MV-4-11 (cell line): ENCODE measurements at regions not wholly inside any gene's neighbourhood (a gene's known extent, or its start where the extent isn't known, plus 50 kb on each side); places are given as distances from the start of the nearest gene placed in this dataset.

Experiments
- DNase-seq: peaks from one replicate; lab custom pipeline; 2025; lab: John Stamatoyannopoulos, UW

DNA sequence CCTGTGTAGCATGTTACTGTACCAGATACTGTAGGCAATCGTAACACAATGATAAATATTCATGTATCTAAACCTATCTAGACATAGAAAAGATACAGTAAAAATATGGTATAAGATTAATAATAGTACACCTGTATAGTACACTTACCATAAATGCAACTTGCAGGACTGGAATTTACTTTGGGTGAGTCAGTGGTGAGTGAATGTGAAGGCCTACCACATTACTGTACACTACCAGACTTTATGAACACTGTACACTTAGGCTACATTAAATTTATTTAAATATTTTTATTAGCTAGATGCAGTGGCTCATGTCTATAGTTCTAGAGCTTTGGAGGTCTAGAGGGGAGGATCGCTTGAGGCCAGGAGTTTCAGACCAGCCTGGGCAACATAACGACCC, 186.6 kb upstream of the ROPN1 start:
- no peak for DNase-seq

DNA sequence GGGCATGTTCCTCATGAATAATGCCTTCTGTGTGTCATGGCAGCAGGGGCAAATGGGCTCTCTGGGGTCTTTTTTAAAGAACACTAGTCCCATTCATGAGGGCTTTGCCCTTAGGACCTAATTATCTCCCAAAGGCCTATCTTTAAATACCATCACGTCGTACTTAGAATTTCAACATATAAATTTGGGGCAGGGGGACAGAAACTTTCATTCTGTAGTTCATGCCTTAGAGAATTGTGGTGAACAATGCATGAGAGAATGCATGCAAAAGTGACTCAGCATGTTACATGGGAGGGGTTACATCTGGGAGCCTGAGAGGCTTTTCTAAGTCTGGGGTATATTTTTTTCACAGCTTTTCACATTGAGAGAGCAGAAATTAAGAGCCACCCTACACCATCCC, 208.5 kb upstream of the ROPN1 start:
- no peak for DNase-seq

DNA sequence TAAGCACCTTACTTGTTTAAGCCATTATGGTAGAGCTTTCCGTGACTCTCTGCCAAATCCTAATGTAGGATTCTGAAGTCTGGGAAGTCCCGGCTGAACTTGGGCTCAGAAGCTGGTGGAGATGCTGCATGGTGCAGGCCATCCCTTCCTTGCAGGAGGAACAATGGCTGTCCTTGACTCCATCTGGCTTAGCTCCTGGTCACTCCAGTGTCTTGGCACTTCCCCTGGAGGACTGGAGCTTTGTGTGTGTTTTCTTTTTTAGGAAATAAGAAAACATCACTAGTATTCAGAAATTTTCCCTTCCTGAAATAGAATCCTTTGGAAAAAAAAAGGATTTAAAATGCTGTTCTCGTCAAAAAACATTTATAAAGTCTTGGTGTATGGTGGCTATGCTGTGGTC, 209.3 kb upstream of the ROPN1 start:
- no peak for DNase-seq

GRCh38 chr3:124201786-124202185, 209.9 kb upstream of the ROPN1 start:
- no peak for DNase-seq

DNA sequence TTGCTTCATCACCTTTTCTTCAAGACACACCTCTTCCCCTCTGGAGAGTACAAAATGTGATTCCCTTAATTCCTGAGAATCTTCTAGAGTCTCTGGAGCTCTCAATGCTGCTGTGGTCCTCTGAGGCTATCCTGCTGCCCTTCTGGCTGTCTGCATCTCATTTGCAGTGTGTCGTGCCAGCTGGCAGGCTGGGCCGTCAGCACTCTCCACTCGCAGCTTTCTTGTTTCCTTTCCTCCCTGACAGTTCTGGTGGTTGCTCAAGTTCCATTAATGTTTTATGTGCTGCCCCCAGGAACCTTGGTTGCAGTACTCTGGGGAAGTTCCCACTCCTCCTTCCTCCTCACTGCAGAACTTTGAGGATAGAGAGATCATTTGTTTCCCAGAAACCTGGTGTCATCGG, 210.8 kb upstream of the ROPN1 start:
- DNase-seq = no peak

- no peak for DNase-seq
These were observed 211.4 kb upstream of the ROPN1 start for GRCh38 chr3:124203292-124203691.

DNA sequence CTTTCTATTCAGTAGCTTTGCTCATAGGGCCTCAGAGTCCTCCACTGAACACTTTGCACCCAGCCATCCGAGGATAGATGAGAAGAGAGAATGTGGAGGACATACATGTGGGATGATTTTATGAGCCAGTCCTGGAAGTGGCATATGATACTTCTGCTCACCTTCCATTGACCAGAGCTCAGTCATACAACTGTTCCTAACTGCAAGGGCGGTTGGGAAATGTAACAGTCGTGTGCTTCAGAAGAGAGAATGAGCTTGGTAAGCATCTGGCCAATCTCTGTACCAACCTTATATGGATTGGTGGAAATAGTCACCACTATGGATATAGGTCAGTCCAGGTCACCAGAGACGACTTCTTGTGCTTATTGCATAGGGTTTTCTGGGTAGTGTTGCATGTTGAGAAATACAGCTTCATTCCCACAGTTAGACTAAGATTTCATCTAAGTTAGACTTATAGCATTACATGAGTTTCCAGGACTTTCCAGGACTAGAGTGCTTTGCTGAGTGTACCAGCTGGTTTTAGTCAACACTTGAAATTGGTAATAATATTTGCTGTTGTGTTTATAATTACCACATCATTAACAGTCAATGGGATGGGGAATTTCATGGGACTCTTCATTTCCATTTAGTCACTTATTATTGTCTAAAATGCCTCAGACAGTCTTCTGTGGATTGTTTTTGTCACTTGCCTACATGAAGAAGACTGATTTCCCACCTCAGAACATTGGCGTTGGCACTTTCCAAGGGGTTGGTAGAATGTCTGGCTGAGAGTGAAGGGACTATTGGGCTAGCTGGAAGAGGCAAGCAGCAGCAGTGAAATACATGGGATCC, 214.5 kb upstream of the ROPN1 start:
- no peak for DNase-seq

GRCh38 chr3:124207077-124207476, 215.2 kb upstream of the ROPN1 start:
- DNase-seq = no peak

DNA sequence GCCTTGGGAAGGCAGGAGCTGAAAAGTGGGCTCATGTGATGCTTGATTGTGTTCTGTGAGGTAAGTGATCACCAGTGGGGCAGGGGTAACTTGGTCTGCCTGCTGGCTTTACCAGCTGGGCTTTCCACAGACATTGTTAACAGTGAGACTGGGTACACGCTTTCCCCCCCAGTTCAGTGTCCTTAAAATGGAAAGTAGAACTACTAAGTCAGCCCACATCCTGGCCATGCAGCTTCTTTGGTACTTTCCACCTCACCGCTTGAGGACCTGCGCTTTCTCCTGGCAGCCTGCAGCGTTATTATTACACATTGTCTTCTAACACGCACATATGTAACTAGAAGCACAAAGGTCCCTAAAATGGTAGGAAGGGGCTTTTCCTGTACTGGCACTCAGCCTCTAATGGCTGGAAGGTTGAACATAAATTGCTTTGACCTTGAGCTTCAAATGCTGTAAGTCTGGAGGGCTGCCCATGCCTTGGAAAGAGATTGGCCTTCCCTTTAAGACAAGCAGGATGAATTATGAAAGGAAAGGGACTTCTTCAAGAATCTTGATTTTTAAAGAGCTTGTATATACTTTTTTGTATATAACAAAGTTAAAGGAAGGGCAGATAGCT, 216.1 kb upstream of the ROPN1 start:
- no peak for DNase-seq

DNA sequence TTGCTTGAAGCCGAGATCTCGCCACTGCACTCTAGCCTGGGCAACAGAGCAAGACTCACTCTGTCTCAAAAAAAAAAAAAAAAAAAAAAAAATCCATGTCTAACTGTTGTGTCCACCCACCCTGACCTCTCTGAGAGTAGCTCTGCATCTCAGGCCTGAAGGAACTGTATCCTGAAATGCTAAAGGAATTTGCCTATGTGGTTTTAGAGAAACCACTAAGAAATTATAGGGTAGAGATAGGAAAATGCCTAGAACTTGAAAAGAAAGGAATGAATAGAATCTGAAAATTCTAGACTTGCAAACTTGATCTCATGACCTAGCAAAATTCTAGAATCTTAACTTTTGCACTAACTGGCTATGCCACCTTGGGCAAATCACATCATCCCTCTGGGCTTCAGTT, 217.5 kb upstream of the ROPN1 start:
- DNase-seq = no peak

- DNase-seq = no peak
These were observed 219.0 kb upstream of the ROPN1 start for GRCh38 chr3:124210899-124211298.

DNA sequence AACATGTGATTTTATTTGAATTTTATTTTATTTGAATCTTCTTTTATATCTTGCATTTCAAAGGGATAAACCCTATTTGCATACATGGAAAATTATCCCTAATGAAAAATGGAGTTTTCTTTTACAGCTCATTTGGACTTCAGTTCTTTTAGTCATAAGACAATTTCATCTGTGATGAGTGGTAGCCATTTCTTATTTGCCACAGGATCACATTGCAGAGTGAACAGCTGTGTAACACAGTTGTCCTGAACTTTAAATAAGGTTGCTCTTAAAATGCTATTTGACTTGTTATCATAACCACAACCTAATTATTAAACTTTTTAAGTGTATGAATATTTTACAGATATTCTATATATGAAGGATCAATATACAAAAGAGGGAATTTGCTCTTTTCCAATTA, 221.7 kb upstream of the ROPN1 start:
- no peak for DNase-seq

DNA sequence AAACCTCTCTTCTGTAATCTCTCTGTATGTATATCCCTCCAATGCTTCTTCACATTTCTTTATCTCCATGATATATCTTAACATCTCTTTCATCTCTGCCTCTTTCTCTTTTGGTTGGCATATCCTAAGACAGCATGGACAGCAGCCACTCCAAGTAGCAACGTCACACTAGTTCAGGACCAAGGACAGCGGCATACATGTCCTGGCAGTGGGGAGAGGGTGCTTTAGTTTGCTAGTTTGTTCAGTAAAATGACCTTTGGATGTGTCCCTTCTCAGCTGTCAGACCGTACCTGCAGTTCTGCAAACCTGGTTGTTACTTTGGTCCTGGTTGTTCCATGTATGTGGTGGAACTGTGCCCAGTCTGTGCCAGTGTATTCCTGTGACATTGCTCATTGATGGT, 225.6 kb upstream of the ROPN1 start:
- DNase-seq = peak; percentile 41

DNA sequence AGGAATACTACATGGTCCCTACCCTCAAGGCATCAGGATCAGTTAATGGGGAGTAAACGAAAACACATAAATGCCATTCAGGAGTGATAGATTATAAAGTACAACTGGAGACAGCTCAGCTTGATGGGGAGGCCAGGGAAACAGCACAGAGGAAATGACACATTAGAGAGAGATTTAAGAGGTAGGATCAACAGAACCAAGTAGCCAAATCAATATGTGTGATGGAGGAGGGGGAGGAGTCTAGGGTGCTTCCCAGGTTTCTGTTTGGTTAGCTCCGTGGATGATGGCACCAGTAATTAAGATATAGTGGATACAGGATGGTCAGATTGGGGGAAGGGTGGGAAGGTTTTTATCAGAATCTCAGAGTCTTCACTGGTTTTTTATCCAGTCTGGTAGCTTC, 229.5 kb upstream of the ROPN1 start:
- no peak for DNase-seq

DNA sequence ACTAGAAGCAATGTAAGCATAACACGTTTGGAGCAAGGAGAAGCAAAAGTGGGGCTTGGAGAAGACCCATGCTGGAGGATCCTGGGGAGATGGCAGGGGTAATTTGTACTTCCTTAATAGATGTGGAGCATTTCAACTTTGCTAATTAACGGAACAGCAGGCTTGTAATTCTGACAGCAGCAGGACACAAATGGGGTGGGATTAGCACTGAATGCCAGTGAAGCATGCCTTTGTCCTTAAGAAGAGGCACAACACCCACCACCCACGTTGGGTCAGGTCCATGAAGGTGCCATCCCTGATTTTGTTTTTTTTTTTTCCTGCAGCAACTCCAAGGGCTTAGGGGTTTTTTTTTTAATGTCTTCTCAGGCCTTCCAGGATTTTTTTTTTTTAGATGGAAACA, 231.9 kb upstream of the ROPN1 start:
- no peak for DNase-seq

GRCh38 chr3:124227150-124227630, 235.3 kb upstream of the ROPN1 start:
- no peak for DNase-seq

GRCh38 chr3:124229420-124229819, 237.5 kb upstream of the ROPN1 start:
- DNase-seq = peak; percentile 19

DNA sequence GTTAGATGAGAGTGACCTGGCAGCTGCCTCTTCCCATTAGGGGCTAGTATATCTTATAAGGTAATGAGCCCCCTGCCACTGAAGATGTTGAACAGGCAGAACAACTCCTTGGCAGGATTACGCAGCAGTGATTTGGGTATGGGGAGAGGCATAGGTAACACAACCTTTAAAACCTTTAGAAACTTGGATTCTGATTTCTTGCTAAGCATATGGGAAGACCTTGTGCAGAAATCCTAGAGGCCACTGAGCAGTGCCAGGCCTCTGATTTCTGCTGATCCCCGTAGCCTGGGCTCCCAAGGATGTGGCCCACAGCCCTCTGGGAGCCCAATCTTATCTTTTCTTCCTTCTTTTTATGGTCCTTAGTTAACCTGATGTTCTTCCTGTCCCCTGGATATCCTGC, 237.9 kb upstream of the ROPN1 start:
- no peak for DNase-seq

GRCh38 chr3:124230432-124230831, 238.5 kb upstream of the ROPN1 start:
- no peak for DNase-seq

GRCh38 chr3:124230998-124231397, 239.1 kb upstream of the ROPN1 start:
- DNase-seq = no peak

DNA sequence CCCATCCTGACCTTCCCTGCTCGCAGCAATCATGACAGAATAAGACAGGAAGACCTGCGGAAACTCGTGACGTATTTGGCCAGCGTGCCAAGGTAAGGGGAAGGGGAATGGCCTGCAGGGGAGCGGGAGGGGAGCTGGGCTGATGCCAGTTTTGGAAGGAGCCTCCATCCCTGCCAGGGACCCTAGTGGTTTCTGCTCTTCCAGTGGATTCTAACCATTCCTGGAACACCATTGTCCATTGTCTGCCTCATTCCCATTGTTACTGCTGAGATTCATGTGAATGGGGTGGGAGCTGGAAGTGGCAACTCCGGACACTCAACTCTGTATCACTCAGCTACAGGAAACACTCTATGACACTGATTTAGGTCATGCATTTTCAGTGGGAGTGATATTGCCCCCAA, 242.9 kb upstream of the ROPN1 start:
- DNase-seq = no peak

- no peak for DNase-seq
These were observed 243.5 kb upstream of the ROPN1 start for GRCh38 chr3:124235446-124235845.

GRCh38 chr3:124243177-124243859, 251.4 kb upstream of the ROPN1 start:
- DNase-seq = no peak
